IMR-90 (cell line): ENCODE measurements at regions not wholly inside any gene's neighbourhood (a gene's known extent, or its start where the extent isn't known, plus 50 kb on each side); places are given as distances from the start of the nearest gene placed in this dataset.

Experiments used
- ATAC-seq: fragments of 200-7000 bp; cut with Tn5 transposase; 2 replicates; pipeline ENCODE4 v1.9.1; 2020; ENCODE audit warnings: low read depth, mild to moderate bottlenecking, moderate library complexity
- BruUV-seq: library from RNA; stranded (reverse); fragments of 400-500 nt; replicated peaks from 2 replicates; lab custom pipeline; 2021; lab: Mats Ljungman, UMichigan
- CTCF ChIA-PET: fragments of 300-600 bp; formaldehyde crosslinking; extraction: SDS; loops from one replicate; lab custom pipeline; 2021; ENCODE audit warnings: antibody characterized with exemption; lab: Yijun Ruan, JAX
- POLR2A ChIA-PET: fragments of 300-600 bp; sonication (Branson Sonifier 250); formaldehyde crosslinking; loops from one replicate; lab custom pipeline; 2022; ENCODE audit warnings: antibody characterized with exemption; ENCODE audit not compliant: unreplicated experiment; lab: Charles Lee
- DNase-seq: peaks from one replicate; pipeline ENCODE4 v3.0.0; 2013
- H2AFZ ChIP-seq: replicated peaks from 2 replicates; pipeline ENCODE3; 2013; ENCODE audit warnings: low read length, mild to moderate bottlenecking; ENCODE audit not compliant: poor library complexity
- H2AK5ac ChIP-seq: 2 replicates; pipeline ENCODE4 v1.6.1; 2013; ENCODE audit warnings: low read depth, low read length, inconsistent platforms
- H2AK9ac ChIP-seq: replicated peaks from 2 replicates; pipeline ENCODE3; 2013; ENCODE audit warnings: mild to moderate bottlenecking, low read depth, low read length, moderate library complexity; ENCODE audit not compliant: poor library complexity
- H2BK120ac ChIP-seq: 2 replicates; pipeline ENCODE4 v1.6.1; 2013; ENCODE audit warnings: low read depth, low read length, inconsistent platforms
- H2BK15ac ChIP-seq: 3 replicates; pipeline ENCODE4 v1.6.1; 2013; ENCODE audit warnings: low read depth, low read length, inconsistent platforms
- H2BK20ac ChIP-seq: 2 replicates; pipeline ENCODE4 v1.6.1; 2013; ENCODE audit warnings: low read depth, mild to moderate bottlenecking, inconsistent platforms, low read length, moderate library complexity
- H2BK5ac ChIP-seq: 2 replicates; pipeline ENCODE4 v1.6.1; 2013; ENCODE audit warnings: mild to moderate bottlenecking, low read depth, low read length, inconsistent platforms; ENCODE audit not compliant: poor library complexity, severe bottlenecking
- H3K14ac ChIP-seq: replicated peaks from 2 replicates; pipeline ENCODE4 v1.6.1; 2013; ENCODE audit warnings: low read depth, low read length, inconsistent platforms
- H3K18ac ChIP-seq: 2 replicates; pipeline ENCODE4 v1.6.1; 2013; ENCODE audit warnings: low read depth, low read length, control low read depth
- H3K23ac ChIP-seq: 2 replicates; pipeline ENCODE4 v1.6.1; 2013; ENCODE audit warnings: low read depth, low read length, inconsistent platforms
- H3K27ac ChIP-seq: 2 replicates; pipeline ENCODE4 v1.5.1; 2013; ENCODE audit warnings: mild to moderate bottlenecking, control low read depth, low read length; ENCODE audit not compliant: insufficient read depth
- H3K27me3 ChIP-seq: 2 replicates; pipeline ENCODE4 v1.6.1; 2013; ENCODE audit warnings: low read length; ENCODE audit not compliant: control insufficient read depth, insufficient read depth
- H3K36me3 ChIP-seq: 2 replicates; pipeline ENCODE4 v1.6.1; 2013; ENCODE audit warnings: low read length, mixed read lengths; ENCODE audit not compliant: control insufficient read depth, insufficient read depth
- H3K4ac ChIP-seq: 2 replicates; pipeline ENCODE4 v1.6.1; 2013; ENCODE audit warnings: low read depth, low read length, inconsistent platforms
- H3K4me1 ChIP-seq: 2 replicates; pipeline ENCODE4 v1.6.1; 2013; ENCODE audit warnings: low read length, mixed read lengths; ENCODE audit not compliant: control insufficient read depth, insufficient read depth
- H3K4me2 ChIP-seq: 2 replicates; pipeline ENCODE4 v1.6.1; 2013; ENCODE audit warnings: low read depth, mild to moderate bottlenecking, control low read depth, low read length, moderate library complexity
- H3K4me3 ChIP-seq: 2 replicates; pipeline ENCODE4 v1.5.1; 2013; ENCODE audit warnings: low read depth, mild to moderate bottlenecking, control low read depth, low read length, moderate library complexity; ENCODE audit not compliant: insufficient read depth
- H3K56ac ChIP-seq: 2 replicates; pipeline ENCODE4 v1.6.1; 2013; ENCODE audit warnings: low read length, inconsistent platforms; ENCODE audit not compliant: insufficient read depth; ENCODE audit errors: extremely low read depth
- H3K79me1 ChIP-seq, 2 experiments: 2 replicates each; pipeline ENCODE4 v1.6.1; 2013; ENCODE audit warnings: low read length in 2 of 2, inconsistent platforms in 1 of 2, low read depth in 1 of 2
- H3K9ac ChIP-seq: 2 replicates; pipeline ENCODE4 v1.6.1; 2013; ENCODE audit warnings: low read depth, low read length, control low read depth
- H3K9me1 ChIP-seq: 2 replicates; pipeline ENCODE4 v1.6.1; 2013; ENCODE audit warnings: low read length, inconsistent platforms; ENCODE audit not compliant: insufficient read depth
- H3K9me3 ChIP-seq: 2 replicates; pipeline ENCODE4 v1.6.1; 2013; ENCODE audit warnings: low read length; ENCODE audit not compliant: control insufficient read depth, insufficient read depth
- H4K20me1 ChIP-seq: 2 replicates; pipeline ENCODE4 v1.6.1; 2013; ENCODE audit warnings: low read length, inconsistent platforms; ENCODE audit not compliant: insufficient read depth
- H4K5ac ChIP-seq: 2 replicates; pipeline ENCODE4 v1.6.1; 2013; ENCODE audit warnings: mild to moderate bottlenecking, low read depth, low read length, control low read depth
- H4K8ac ChIP-seq, 2 experiments: 2 replicates each; pipeline ENCODE4 v1.6.1; 2013; ENCODE audit warnings: low read depth in 2 of 2, low read length in 2 of 2, control low read depth in 1 of 2, inconsistent platforms in 1 of 2
- H4K91ac ChIP-seq: 2 replicates; pipeline ENCODE4 v1.6.1; 2013; ENCODE audit warnings: low read depth, low read length, inconsistent platforms; ENCODE audit not compliant: insufficient read depth
- FOS ChIP-seq: fragments of 150-350 bp; IDR thresholded peaks from 2 replicates; pipeline ENCODE4 v1.6.1; 2016; ENCODE audit warnings: low read depth, low read length
- MAFK ChIP-seq: IDR thresholded peaks from 2 replicates; pipeline ENCODE4 v1.6.1; 2012; ENCODE audit warnings: low read depth, low read length, improper control_type of control experiment
- NFE2L2 ChIP-seq: fragments of 150-350 bp; IDR thresholded peaks from 2 replicates; pipeline ENCODE4 v1.6.1; 2016; ENCODE audit warnings: low read depth, mild to moderate bottlenecking, low read length
- RCOR1 ChIP-seq: IDR thresholded peaks from 2 replicates; pipeline ENCODE4 v1.6.1; 2012; ENCODE audit warnings: mild to moderate bottlenecking, low read length, improper control_type of control experiment; ENCODE audit not compliant: insufficient replicate concordance
- RFX5 ChIP-seq: IDR thresholded peaks from 2 replicates; pipeline ENCODE4 v1.8.0; 2012; ENCODE audit warnings: low read depth, mild to moderate bottlenecking, low read length, moderate library complexity
- WGBS, 2 experiments: methylation state at CpG; one replicate each; pipeline versions ENCODE4 v1.1.5 to v1.1.7; 2013; ENCODE audit warnings: missing lambda C conversion rate in 2 of 2; ENCODE audit not compliant: insufficient read length in 1 of 2; ENCODE audit errors: extremely low coverage in 2 of 2; 5-methylcytosine and 5-hydroxymethylcytosine counted together
- dilution Hi-C: fragments of 300-500 bp; cut with HindIII; formaldehyde crosslinking; loops from one replicate; pipeline ENCODE4 v1.14.3; 2018; ENCODE audit warnings: low sequenced_read_pairs; ENCODE audit not compliant: unreplicated experiment
- in situ Hi-C: fragments of 300-500 bp; cut with MboI; formaldehyde crosslinking; loops from 3 replicates; pipeline ENCODE4 v1.14.3; 2019; ENCODE audit warnings: low sequenced_read_pairs, inconsistent platforms, mixed read lengths
- intact Hi-C: fragments of 100-400 bp; cut with micrococcal nuclease; formaldehyde crosslinking; loops from 2 replicates; pipeline ENCODE4 v1.10.0; 2022

DNA sequence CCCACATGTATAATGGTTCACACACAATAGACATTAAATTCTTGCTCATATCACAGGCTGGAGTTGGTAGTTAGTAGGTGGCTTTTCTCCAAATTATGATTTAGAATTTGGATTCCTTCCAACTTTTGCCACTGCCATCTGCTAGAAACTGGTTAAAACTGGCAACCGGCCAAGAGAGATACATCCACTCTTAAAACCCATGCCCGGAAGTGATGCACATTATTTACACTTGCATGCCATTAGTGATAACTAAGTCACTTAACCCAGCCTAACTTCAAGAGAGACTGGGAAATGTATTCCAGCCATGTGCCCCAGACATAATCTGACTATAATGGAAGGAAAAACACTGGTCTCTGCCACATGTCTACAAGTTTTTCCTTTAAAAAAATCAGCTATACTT, 395.7 kb upstream of the SEMA6A start:
- TF ChIP-seq MAFK (no peak), FOS (no peak), NFE2L2 (no peak), RFX5 (no peak), RCOR1 (no peak)
- in situ Hi-C loops = no loop called here
- no peak overlapping the region for H3K4ac ChIP-seq
- no peaks in the 10 kb centered on the region for H4K20me1 ChIP-seq
- H2BK15ac ChIP-seq = no peak overlapping the region
- peaks cover 5% of the 10 kb centered on the region for H3K9me3 ChIP-seq
- no peak overlapping the region for H2BK20ac ChIP-seq
- H4K5ac ChIP-seq = no peak overlapping the region
- H3K27me3 ChIP-seq = no peaks in the 10 kb centered on the region
- no peak overlapping the region for H3K56ac ChIP-seq
- DNase-seq (no peak), ATAC-seq (no peak)
- no peak overlapping the region for H3K4me3 ChIP-seq
- H3K9ac ChIP-seq = no peak overlapping the region
- H3K4me1 ChIP-seq = no peaks in the 10 kb centered on the region
- no peak overlapping the region for H2BK120ac ChIP-seq
- H4K91ac ChIP-seq = no peak overlapping the region
- H3K79me1 ChIP-seq = no peaks in the 10 kb centered on the region
- intact Hi-C loops = no loop called here
- ChIA-PET CTCF (no interaction called here), POLR2A (no interaction called here)
- no peak overlapping the region for H3K14ac ChIP-seq
- no peak overlapping the region for H3K18ac ChIP-seq
- WGBS, 2 experiments = no CpG with 5 or more reads among the region's 2 CpGs
- H4K8ac ChIP-seq = no peak overlapping the region
- H2BK5ac ChIP-seq = no peak overlapping the region
- H2AFZ ChIP-seq = no peak overlapping the region
- no peaks in the 10 kb centered on the region for H3K36me3 ChIP-seq
- no peak overlapping the region for H2AK9ac ChIP-seq
- dilution Hi-C loops = no loop called here
- no peak overlapping the region for H2AK5ac ChIP-seq
- H3K4me2 ChIP-seq = no peak overlapping the region
- H3K9me1 ChIP-seq = no peaks in the 10 kb centered on the region
- BruUV-seq = no TSS peak
- no peak overlapping the region for H3K23ac ChIP-seq
- no peak overlapping the region for H3K27ac ChIP-seq
